ENCODE measurements at regions not wholly inside any gene's neighbourhood (a gene's known extent, or its start where the extent isn't known, plus 50 kb on each side); places are given as distances from the start of the nearest gene placed in this dataset.

GRCh38 chr16:85522842-85523601, 90.1 kb upstream of the GSE1 start:
- H3K27ac ChIP-seq, result peak overlapping the region in 1 of 2 donors; percentile 34
- peaks cover 65 to 68% of the 10 kb centered on the region in 2 donors for H3K4me1 ChIP-seq (replicated peaks in 1 of 2)
- in situ Hi-C loops (cut with MboI; ENCODE audit: low pct_unique_long_range_greater_than_20kb in 2 of 9, low sequenced_read_pairs in 9 of 9, unreplicated experiment in 9 of 9), result no loop called here
- 50 to 100% (median 85%) methylated on average over 1 to 5 of the region's 13 CpGs; no CpG with 5 or more reads in 3 of the 10 experiments for WGBS, 10 experiments
- H3K4me3 ChIP-seq, result no peak overlapping the region
- ATAC-seq (replicated peaks in 6 of 8), result peak; percentile 11 to 72 (median 31)

- ATAC-seq (replicated peaks in 6 of 8), result peak; percentile 42 to 52 (median 46)
- 13 to 100% (median 90%) methylated on average over 1 to 3 of the region's 22 CpGs; no CpG with 5 or more reads in 7 of the 10 experiments for WGBS, 10 experiments
- peaks cover 64 to 71% of the 10 kb centered on the region in 2 donors for H3K4me1 ChIP-seq (replicated peaks in 1 of 2)
- no peak overlapping the region for H3K4me3 ChIP-seq
- in situ Hi-C loops (cut with MboI; ENCODE audit: low pct_unique_long_range_greater_than_20kb in 2 of 9, low sequenced_read_pairs in 9 of 9, unreplicated experiment in 9 of 9), result no loop called here
- peak overlapping the region in 1 of 2 donors; percentile 34 for H3K27ac ChIP-seq
These were observed 89.3 kb upstream of the GSE1 start for GRCh38 chr16:85523602-85524364.

DNA sequence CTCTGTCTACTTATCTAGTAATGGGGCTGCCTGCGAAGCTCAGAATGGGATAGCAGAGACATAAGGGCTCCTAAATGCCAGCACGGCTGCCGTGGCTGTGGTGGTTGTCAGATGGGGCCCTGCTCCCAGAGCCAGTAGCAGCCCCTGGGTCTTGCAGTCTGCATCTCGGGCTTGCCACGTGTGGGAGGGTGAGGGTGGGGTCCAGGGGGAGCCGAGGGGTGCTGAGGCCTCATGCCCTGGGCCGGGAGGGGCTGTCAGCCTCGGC, 88.8 kb upstream of the GSE1 start:
- H3K27ac ChIP-seq, result no peak overlapping the region
- no peak for ATAC-seq (replicated peaks in 6 of 8)
- in situ Hi-C loops (cut with MboI; ENCODE audit: low pct_unique_long_range_greater_than_20kb in 2 of 9, low sequenced_read_pairs in 9 of 9, unreplicated experiment in 9 of 9), result no loop called here
- H3K4me3 ChIP-seq, result no peak overlapping the region
- peaks cover 64 to 72% of the 10 kb centered on the region in 2 donors for H3K4me1 ChIP-seq (replicated peaks in 1 of 2)
- 83% methylated on average over 1 of the region's 8 CpGs; no CpG with 5 or more reads in 9 of the 10 experiments for WGBS, 10 experiments

- ATAC-seq (replicated peaks in 6 of 8), result peak in 4 of 8 experiments; percentile 9 to 37 (median 18)
- in situ Hi-C loops (cut with MboI; ENCODE audit: low pct_unique_long_range_greater_than_20kb in 2 of 9, low sequenced_read_pairs in 9 of 9, unreplicated experiment in 9 of 9), result no loop called here
- peak overlapping the region in 1 of 2 donors; percentile 26 for H3K27ac ChIP-seq
These were observed 88.3 kb upstream of the GSE1 start for GRCh38 chr16:85524630-85525419.

GRCh38 chr16:85525420-85526184, 87.5 kb upstream of the GSE1 start:
- no peak for ATAC-seq (replicated peaks in 6 of 8)
- 77 to 100% (median 90%) methylated on average over 1 to 7 of the region's 12 CpGs; no CpG with 5 or more reads in 4 of the 10 experiments for WGBS, 10 experiments
- peaks cover 77 to 82% of the 10 kb centered on the region in 2 donors for H3K4me1 ChIP-seq (replicated peaks in 1 of 2)
- in situ Hi-C loops (cut with MboI; ENCODE audit: low pct_unique_long_range_greater_than_20kb in 2 of 9, low sequenced_read_pairs in 9 of 9, unreplicated experiment in 9 of 9), result no loop called here
- no peak overlapping the region for H3K4me3 ChIP-seq
- H3K27ac ChIP-seq, result peak overlapping the region in 1 of 2 donors; percentile 51

More at GRCh38 chr16:85524630-85525419, 88.3 kb upstream of the GSE1 start:
- H3K4me3 ChIP-seq, result no peak overlapping the region
- peaks cover 70 to 76% of the 10 kb centered on the region in 2 donors for H3K4me1 ChIP-seq (replicated peaks in 1 of 2)
- 33 to 55% (median 55%) methylated on average over 3 to 7 of the region's 29 CpGs; no CpG with 5 or more reads in 7 of the 10 experiments for WGBS, 10 experiments

DNA sequence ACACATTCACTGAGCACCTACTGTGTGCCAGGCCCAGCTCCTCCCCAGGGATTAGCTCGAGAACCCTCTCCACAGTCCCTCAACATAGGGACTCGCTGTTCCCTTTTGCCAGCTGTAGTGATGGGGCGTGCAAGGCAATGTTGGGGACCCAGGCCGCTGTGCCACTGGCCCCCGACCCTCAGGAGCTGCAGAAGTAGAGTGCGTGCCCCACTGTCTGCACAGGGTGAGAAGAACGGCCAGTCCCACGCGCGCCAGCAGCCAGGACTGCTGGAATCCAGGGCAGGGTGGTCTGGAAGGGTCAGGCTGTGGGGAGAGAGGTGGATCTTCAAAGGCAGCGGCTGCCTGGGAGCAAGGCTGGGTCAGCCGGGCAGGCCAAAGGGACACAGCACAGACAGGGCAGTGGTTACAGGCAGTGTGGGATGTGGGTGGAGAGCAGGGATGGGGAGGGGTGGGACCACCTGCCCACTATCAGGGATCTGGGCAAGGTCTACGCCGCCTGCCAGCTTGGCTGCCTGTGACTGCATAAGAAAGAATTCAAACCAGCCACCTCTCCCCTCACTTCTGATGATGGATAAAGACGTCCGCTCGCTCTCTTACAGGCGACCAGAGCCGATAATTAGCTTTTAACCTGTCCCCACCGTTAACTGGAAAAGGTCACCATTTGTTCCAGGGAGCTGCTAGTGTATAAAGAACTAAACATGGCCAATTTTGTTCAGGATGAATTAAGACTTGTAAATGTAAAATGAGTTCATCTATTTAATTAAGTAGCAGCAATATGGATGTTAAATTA, 86.7 kb upstream of the GSE1 start:
- Histone ChIP-seq H3K4me3 (no peak overlapping the region), H3K27ac (peak overlapping the region; percentile 31 to 51), H3K4me1 (replicated peaks in 1 of 2) (peaks cover 83 to 87% of the 10 kb centered on the region in 2 donors)
- in situ Hi-C loops (cut with MboI; ENCODE audit: low pct_unique_long_range_greater_than_20kb in 2 of 9, low sequenced_read_pairs in 9 of 9, unreplicated experiment in 9 of 9), result no loop called here
- WGBS, 10 experiments, result 0 to 94% (median 56%) methylated on average over 1 to 11 of the region's 20 CpGs; no CpG with 5 or more reads in 4 of the 10 experiments
- peak in 2 of 8 experiments; percentile 2 to 5 for ATAC-seq (replicated peaks in 6 of 8)

GRCh38 chr16:85527042-85527766, 85.9 kb upstream of the GSE1 start:
- H3K27ac ChIP-seq, result peak overlapping the region; percentile 16 to 51
- ATAC-seq (replicated peaks in 6 of 8), result peak in 5 of 8 experiments; percentile 49 to 80 (median 71)
- peaks cover 83% of the 10 kb centered on the region in 2 donors for H3K4me1 ChIP-seq (replicated peaks in 1 of 2)
- 24 to 100% (median 88%) methylated on average over 1 to 21 of the region's 41 CpGs; no CpG with 5 or more reads in 4 of the 10 experiments for WGBS, 10 experiments
- H3K4me3 ChIP-seq, result no peak overlapping the region
- in situ Hi-C loops (cut with MboI; ENCODE audit: low pct_unique_long_range_greater_than_20kb in 2 of 9, low sequenced_read_pairs in 9 of 9, unreplicated experiment in 9 of 9), result no loop called here

GRCh38 chr16:85527767-85528297, 85.3 kb upstream of the GSE1 start:
- in situ Hi-C loops (cut with MboI; ENCODE audit: low pct_unique_long_range_greater_than_20kb in 2 of 9, low sequenced_read_pairs in 9 of 9, unreplicated experiment in 9 of 9), result no loop called here
- WGBS, 10 experiments, result 70 to 100% (median 85%) methylated on average over 1 to 7 of the region's 11 CpGs; no CpG with 5 or more reads in 2 of the 10 experiments
- peaks cover 78 to 79% of the 10 kb centered on the region in 2 donors for H3K4me1 ChIP-seq (replicated peaks in 1 of 2)
- no peak overlapping the region for H3K27ac ChIP-seq
- no peak for ATAC-seq (replicated peaks in 6 of 8)
- no peak overlapping the region for H3K4me3 ChIP-seq

DNA sequence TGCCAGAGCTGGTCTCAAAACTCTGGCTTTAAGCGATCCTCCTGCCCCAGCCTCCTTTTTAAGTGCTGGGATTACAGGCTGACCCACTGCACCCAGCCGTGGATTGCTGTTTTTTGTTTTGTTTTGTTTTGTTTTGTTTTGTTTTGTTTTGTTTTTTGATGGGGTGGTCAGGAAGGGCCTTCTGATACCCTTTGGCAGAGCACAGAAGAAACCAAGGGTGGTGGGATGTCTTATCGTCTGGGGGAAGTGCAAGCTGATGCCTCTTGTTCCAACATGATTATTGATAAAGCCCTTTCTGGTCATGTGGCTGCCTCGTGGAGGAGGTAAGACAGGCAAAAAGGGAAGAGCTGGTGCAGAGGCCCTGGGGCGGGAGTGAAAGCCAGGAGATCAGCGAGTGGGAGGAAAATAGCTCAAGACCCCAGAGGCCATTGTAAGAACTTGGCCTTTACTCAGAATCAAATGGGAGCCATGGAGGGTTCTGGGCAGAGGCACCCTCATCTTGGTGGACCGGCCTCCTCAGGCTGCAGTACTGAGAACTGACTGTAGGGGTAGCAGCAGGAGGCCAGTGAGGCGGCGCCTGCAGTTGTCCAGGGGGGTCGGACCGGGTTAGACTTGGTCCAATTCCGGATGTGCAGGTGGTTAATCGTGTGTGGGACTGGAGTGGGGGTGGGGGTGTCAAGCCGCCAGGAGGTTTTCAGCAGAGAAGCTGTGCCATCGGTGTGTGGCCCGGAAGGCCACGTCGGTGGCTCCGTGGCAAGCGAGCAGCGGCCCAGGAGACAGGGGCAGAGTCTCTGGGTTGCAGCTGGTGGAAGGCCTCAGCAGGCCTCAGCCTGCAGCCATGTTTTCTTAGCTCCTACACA, 84.4 kb upstream of the GSE1 start:
- peaks cover 68 to 69% of the 10 kb centered on the region in 2 donors for H3K4me1 ChIP-seq (replicated peaks in 1 of 2)
- WGBS, 10 experiments, result 53 to 100% (median 90%) methylated on average over 1 to 13 of the region's 21 CpGs
- in situ Hi-C loops (cut with MboI; ENCODE audit: low pct_unique_long_range_greater_than_20kb in 2 of 9, low sequenced_read_pairs in 9 of 9, unreplicated experiment in 9 of 9), result no loop called here
- ATAC-seq (replicated peaks in 6 of 8), result peak in 3 of 8 experiments; percentile 33 to 50 (median 36)
- no peak overlapping the region for H3K4me3 ChIP-seq
- no peak overlapping the region for H3K27ac ChIP-seq

Measured in motor neuron (in vitro differentiated cells).